PFSK-1 (cell line): ENCODE measurements at regions not wholly inside any gene's neighbourhood (a gene's known extent, or its start where the extent isn't known, plus 50 kb on each side); places are given as distances from the start of the nearest gene placed in this dataset.

ENCODE experiments used
- FOXP2 ChIP-seq: optimal IDR thresholded peaks from 2 replicates; pipeline ENCODE3; 2011; ENCODE audit warnings: borderline replicate concordance, control low read depth, inconsistent platforms; ENCODE audit not compliant: insufficient read depth; ENCODE audit errors: extremely low read length, extremely low read depth
- POLR2AphosphoS5 ChIP-seq: IDR thresholded peaks from 2 replicates; pipeline ENCODE4 v1.6.1; 2012; ENCODE audit warnings: low read depth, mild to moderate bottlenecking, control low read depth, low read length, moderate library complexity
- SIN3A ChIP-seq: IDR thresholded peaks from 2 replicates; pipeline ENCODE4 v1.6.1; 2012; ENCODE audit warnings: mild to moderate bottlenecking, low read length, moderate library complexity, borderline replicate concordance; ENCODE audit not compliant: insufficient read depth
- TAF1 ChIP-seq: IDR thresholded peaks from 2 replicates; pipeline ENCODE4 v1.6.1; 2012; ENCODE audit warnings: low read length, control low read depth, borderline replicate concordance; ENCODE audit not compliant: insufficient read depth
- TF ChIP-seq, protein P1 (sequence below), 2 experiments: IDR thresholded peaks; 2 replicates each; pipeline versions ENCODE4 v1.6.1 to v1.8.0; 2011 to 2012; ENCODE audit warnings: low read depth in 2 of 2, low read length in 2 of 2, control low read depth in 1 of 2, inconsistent platforms in 1 of 2, mild to moderate bottlenecking in 1 of 2, moderate library complexity in 1 of 2; ENCODE audit not compliant: insufficient read depth in 1 of 2

DNA sequence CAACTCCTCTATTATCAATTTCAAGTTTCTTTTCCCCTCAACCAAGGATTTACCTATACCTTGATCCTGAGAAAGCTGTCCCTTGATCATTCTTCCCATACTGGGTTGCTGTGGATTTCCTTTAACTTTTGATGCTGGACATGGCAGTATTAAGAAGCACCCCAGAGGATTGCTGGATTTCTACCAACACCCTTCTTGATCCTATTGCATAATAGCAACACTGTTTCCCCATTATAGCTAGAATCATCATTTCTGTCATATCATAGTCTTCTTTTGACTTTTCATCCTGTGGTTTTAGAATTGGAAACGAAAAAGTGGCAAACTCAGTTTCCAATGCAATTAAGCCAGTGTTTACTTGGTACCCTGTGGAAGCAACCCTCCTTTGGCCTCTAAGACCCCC lies 154.9 kb downstream of the ARRDC3 start:
- TF ChIP-seq POLR2AphosphoS5 (no peak), SIN3A (no peak), TAF1 (no peak), FOXP2 (no peak)
- TF ChIP-seq, protein P1, sequence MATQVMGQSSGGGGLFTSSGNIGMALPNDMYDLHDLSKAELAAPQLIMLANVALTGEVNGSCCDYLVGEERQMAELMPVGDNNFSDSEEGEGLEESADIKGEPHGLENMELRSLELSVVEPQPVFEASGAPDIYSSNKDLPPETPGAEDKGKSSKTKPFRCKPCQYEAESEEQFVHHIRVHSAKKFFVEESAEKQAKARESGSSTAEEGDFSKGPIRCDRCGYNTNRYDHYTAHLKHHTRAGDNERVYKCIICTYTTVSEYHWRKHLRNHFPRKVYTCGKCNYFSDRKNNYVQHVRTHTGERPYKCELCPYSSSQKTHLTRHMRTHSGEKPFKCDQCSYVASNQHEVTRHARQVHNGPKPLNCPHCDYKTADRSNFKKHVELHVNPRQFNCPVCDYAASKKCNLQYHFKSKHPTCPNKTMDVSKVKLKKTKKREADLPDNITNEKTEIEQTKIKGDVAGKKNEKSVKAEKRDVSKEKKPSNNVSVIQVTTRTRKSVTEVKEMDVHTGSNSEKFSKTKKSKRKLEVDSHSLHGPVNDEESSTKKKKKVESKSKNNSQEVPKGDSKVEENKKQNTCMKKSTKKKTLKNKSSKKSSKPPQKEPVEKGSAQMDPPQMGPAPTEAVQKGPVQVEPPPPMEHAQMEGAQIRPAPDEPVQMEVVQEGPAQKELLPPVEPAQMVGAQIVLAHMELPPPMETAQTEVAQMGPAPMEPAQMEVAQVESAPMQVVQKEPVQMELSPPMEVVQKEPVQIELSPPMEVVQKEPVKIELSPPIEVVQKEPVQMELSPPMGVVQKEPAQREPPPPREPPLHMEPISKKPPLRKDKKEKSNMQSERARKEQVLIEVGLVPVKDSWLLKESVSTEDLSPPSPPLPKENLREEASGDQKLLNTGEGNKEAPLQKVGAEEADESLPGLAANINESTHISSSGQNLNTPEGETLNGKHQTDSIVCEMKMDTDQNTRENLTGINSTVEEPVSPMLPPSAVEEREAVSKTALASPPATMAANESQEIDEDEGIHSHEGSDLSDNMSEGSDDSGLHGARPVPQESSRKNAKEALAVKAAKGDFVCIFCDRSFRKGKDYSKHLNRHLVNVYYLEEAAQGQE (IDR thresholded peaks at IDR 0.05; ENCODE audit: insufficient read depth in 1 of 2, low read depth in 2 of 2, low read length in 2 of 2) = no peak

GRCh38 chr5:91225848-91226686 lies 157.1 kb downstream of the ARRDC3 start:
- no peak for TF ChIP-seq FOXP2
- TF ChIP-seq SIN3A = no peak
- TF ChIP-seq POLR2AphosphoS5 = no peak
- no peak for TF ChIP-seq TAF1

DNA sequence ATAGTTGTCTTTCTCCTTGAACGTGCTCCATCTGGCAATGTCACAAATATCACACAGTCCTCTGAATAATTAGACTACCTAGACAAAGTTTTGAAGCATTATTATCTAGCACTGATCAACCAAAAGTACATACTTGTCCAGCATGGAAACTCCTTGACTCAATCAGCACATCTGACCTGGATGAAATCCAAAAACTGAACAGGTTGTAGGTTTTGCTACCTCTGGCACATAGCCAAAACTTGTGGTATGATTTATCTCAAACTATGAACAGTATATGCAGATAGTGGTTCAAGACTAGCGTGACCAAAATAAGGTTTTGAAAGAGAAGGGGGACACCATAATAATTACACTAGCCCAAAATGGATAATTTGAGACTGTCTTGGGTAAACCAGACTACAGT lies 158.1 kb downstream of the ARRDC3 start:
- TF ChIP-seq SIN3A (no peak), FOXP2 (no peak), TAF1 (no peak), POLR2AphosphoS5 (no peak)
- TF ChIP-seq, protein P1 (IDR thresholded peaks at IDR 0.05; ENCODE audit: insufficient read depth in 1 of 2, low read depth in 2 of 2, low read length in 2 of 2) = no peak

DNA sequence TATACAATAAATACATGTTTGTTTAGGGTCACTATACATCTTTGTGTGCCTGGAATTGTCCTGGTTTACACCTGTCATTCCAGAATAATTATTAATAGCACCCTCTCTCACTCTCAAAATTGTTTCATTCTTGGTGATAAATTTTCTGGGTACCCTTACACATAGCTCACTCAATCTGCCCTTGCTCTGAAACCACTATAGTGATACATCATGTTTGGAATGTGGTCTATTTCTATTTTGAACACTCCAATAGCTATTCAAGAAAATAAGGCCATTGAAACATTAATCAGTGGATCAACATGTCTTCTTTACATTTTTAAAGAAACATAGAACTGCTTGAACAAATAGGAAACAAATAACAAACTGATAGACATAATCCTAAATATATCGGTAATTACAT lies 158.7 kb downstream of the ARRDC3 start:
- TF ChIP-seq SIN3A (no peak), TAF1 (no peak), POLR2AphosphoS5 (no peak), FOXP2 (no peak)
- TF ChIP-seq, protein P1 (IDR thresholded peaks at IDR 0.05; ENCODE audit: insufficient read depth in 1 of 2, low read depth in 2 of 2, low read length in 2 of 2) = no peak

- TF ChIP-seq, protein P1 (IDR thresholded peaks at IDR 0.05; ENCODE audit: insufficient read depth in 1 of 2, low read depth in 2 of 2, low read length in 2 of 2) = no peak
- TF ChIP-seq TAF1 = no peak
- TF ChIP-seq FOXP2 = no peak
- no peak for TF ChIP-seq POLR2AphosphoS5
- TF ChIP-seq SIN3A = no peak
These were observed 159.2 kb downstream of the ARRDC3 start for GRCh38 chr5:91223886-91224285.
